Neural crest cell (in vitro differentiated cells): ENCODE measurements at regions not wholly inside any gene's neighbourhood (a gene's known extent, or its start where the extent isn't known, plus 50 kb on each side); places are given as distances from the start of the nearest gene placed in this dataset.

Source experiments
- DNase-seq: peaks from one replicate; pipeline ENCODE4 v3.0.0; 2021; ENCODE audit warnings: low read depth, mixed read lengths, low spot score
- H3K27ac Mint-ChIP-seq: one replicate; pipeline ENCODE4 v1.8.0; 2021; ENCODE audit warnings: mild to moderate bottlenecking, mixed read lengths; ENCODE audit not compliant: unreplicated experiment
- H3K27me3 Mint-ChIP-seq: 2 replicates; pipeline ENCODE4 v1.8.0; 2021; ENCODE audit warnings: low read depth, mild to moderate bottlenecking, mixed read lengths
- H3K36me3 Mint-ChIP-seq: 2 replicates; pipeline ENCODE4 v1.8.0; 2021; ENCODE audit warnings: low read depth, mild to moderate bottlenecking, mixed read lengths
- H3K4me1 Mint-ChIP-seq: 2 replicates; pipeline ENCODE4 v1.8.0; 2021; ENCODE audit warnings: mixed read lengths
- H3K4me3 Mint-ChIP-seq: one replicate; pipeline ENCODE4 v1.8.0; 2021; ENCODE audit warnings: mild to moderate bottlenecking, mixed read lengths
- H3K9me3 Mint-ChIP-seq: 2 replicates; pipeline ENCODE4 v1.8.0; 2021; ENCODE audit warnings: mixed read lengths
- TF ChIP-seq, protein P1 (sequence below): fragments of 200-600 bp; sonication (generic); conservative IDR thresholded peaks from 2 replicates; pipeline ENCODE4 v1.5.0; 2021; ENCODE audit warnings: antibody characterized with exemption, mild to moderate bottlenecking

DNA sequence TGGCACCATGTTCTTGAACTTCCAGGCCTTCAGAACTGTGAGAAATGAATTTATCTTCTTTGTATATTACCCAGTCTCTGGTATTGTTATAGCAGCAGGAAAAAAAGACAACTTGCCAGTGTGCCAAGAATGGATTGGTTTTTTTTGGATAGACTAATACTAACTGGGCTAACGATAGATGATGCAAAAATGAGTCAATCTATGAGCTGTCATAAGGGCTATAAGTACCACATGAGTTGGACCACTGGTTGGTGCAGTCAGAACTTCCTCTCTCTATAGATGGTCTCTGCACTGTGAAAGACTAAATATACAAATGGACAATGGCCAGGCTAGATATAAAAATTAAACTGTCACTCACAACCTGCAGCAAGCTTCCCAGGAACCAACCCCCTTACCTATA, 87.6 kb upstream of the COL21A1 start:
- Mint-ChIP-seq H3K4me1 (no peaks in the 10 kb centered on the region), H3K4me3 (no peak overlapping the region), H3K27me3 (no peaks in the 10 kb centered on the region), H3K27ac (no peak overlapping the region), H3K9me3 (no peaks in the 10 kb centered on the region), H3K36me3 (no peaks in the 10 kb centered on the region)
- TF ChIP-seq, protein P1, sequence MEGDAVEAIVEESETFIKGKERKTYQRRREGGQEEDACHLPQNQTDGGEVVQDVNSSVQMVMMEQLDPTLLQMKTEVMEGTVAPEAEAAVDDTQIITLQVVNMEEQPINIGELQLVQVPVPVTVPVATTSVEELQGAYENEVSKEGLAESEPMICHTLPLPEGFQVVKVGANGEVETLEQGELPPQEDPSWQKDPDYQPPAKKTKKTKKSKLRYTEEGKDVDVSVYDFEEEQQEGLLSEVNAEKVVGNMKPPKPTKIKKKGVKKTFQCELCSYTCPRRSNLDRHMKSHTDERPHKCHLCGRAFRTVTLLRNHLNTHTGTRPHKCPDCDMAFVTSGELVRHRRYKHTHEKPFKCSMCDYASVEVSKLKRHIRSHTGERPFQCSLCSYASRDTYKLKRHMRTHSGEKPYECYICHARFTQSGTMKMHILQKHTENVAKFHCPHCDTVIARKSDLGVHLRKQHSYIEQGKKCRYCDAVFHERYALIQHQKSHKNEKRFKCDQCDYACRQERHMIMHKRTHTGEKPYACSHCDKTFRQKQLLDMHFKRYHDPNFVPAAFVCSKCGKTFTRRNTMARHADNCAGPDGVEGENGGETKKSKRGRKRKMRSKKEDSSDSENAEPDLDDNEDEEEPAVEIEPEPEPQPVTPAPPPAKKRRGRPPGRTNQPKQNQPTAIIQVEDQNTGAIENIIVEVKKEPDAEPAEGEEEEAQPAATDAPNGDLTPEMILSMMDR, result no peak
- no peak for DNase-seq

DNA sequence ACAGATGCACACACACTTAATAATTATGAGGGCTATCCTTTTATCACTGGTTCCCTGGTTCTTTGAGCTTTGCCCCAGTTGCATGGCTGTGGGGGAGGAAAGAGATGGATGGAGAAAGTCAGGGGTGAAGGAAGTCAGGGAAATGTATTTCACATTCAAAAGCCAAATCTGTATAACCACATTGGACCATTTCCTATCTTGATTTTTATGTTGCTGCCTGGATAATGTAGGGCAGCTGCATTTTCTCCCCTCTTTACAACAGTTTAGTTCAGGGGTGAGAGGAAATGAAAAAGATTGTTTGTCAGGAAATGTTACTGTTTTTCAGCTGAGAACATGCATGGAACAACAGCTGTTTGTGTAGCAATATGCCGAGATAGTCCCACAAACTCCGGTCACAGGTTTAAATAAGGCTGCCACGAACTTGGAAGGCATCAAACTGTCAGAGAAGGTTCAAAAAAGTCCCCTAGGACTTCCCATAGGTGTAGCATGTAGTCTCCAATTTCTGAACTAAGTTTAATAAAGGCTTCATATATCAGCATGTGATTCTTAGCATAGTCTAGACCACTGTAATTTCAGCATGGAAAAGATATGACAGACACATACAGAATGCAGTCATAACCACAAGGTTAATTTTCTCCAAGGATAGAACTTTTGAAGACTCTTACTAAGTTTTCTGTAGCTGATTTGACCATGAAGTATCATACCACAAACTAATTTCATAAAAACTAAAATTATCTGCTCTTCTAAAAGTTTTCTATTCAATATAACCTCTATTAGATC, 82.1 kb upstream of the COL21A1 start:
- no peak overlapping the region for H3K27ac Mint-ChIP-seq
- H3K9me3 Mint-ChIP-seq, result no peaks in the 10 kb centered on the region
- no peak overlapping the region for H3K4me3 Mint-ChIP-seq
- no peak for DNase-seq
- TF ChIP-seq, protein P1, result no peak
- no peaks in the 10 kb centered on the region for H3K36me3 Mint-ChIP-seq
- H3K27me3 Mint-ChIP-seq, result no peaks in the 10 kb centered on the region
- no peaks in the 10 kb centered on the region for H3K4me1 Mint-ChIP-seq

DNA sequence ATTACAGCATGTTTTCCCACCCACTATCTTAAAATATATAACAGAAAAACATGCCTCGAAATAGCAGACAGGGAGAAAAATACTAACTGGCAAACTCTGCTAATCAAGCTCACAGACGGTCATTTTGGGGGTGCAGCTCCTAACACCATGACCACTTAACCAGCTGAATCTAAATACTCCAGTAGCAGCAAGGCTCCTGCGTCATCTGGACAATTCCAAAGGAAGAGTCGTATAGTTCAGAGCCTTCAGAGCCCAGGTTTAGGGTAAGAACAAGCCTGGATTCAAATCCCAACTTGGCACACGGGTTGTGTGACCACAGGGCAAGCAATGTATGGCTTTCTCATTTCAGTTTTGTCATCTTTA, 81.3 kb upstream of the COL21A1 start:
- Mint-ChIP-seq H3K9me3 (no peaks in the 10 kb centered on the region), H3K27ac (no peak overlapping the region), H3K4me3 (no peak overlapping the region), H3K4me1 (no peaks in the 10 kb centered on the region), H3K27me3 (no peaks in the 10 kb centered on the region), H3K36me3 (no peaks in the 10 kb centered on the region)
- DNase-seq, result no peak
- TF ChIP-seq, protein P1, result no peak

DNA sequence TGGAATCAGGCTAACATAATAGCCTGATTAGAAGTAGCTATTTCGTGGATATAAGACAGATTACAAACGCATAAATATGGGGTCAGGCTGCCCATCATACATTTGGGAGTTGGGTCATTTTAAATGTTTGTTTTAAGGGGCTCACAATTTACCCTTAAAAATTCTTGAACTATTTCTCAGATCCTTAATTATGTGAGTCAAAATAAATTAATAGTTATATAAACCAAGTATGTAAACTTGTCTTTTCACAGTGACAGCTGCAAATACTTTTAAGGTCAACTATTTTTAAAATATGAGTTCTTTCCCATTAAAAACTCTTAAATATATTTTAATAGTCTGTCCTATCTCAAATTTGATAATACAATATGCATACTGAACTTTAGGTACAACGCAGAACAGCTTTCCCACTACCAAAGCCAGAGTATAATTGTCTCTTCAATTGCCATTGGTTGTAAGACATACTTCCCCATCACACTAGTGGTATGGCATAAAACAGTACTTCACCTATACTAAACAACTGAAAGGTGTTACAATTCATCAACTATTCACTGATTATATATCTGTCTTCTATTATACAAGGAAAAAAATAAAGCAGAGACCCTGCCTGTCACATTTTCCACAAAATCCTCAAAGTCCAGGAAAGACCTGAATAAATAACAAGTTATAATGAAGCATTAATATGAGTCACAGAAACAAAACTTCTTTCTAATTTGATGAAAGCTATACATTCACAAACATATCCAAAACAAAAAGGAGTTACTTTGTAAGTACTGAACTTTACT, 80.8 kb upstream of the COL21A1 start:
- H3K4me1 Mint-ChIP-seq, result no peaks in the 10 kb centered on the region
- H3K36me3 Mint-ChIP-seq, result no peaks in the 10 kb centered on the region
- TF ChIP-seq, protein P1, result no peak
- no peak overlapping the region for H3K27ac Mint-ChIP-seq
- H3K9me3 Mint-ChIP-seq, result no peaks in the 10 kb centered on the region
- H3K4me3 Mint-ChIP-seq, result no peak overlapping the region
- no peak for DNase-seq
- no peaks in the 10 kb centered on the region for H3K27me3 Mint-ChIP-seq

DNA sequence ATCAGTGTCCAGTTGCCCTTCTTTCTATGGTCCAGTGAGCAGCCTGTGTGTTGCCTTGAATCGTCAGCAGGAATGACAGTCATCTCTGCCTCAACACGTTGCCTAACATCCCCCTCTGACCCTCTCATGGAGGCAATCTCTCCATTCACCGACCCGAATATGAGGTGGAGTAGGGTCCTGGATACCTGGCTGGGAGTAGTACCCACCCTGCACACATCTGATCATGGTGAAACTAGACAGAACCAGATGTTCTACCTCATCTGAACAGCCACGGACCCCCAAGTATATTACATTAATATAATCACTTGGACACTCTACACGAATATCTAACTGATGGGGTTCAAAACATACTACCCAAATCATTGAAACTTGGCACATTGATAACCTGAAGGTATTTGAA, 77.0 kb upstream of the COL21A1 start:
- Mint-ChIP-seq H3K36me3 (no peaks in the 10 kb centered on the region), H3K4me3 (no peak overlapping the region), H3K27me3 (no peaks in the 10 kb centered on the region), H3K27ac (no peak overlapping the region), H3K4me1 (no peaks in the 10 kb centered on the region), H3K9me3 (no peaks in the 10 kb centered on the region)
- no peak for DNase-seq
- TF ChIP-seq, protein P1, result no peak
